Fibroblast of the conjunctiva (primary cell): ENCODE measurements at regions not wholly inside any gene's neighbourhood (a gene's known extent, or its start where the extent isn't known, plus 50 kb on each side); places are given as distances from the start of the nearest gene placed in this dataset.
"Not testable (repeated sequence)": the region's sequence is repeated elsewhere in the genome, so short reads cannot be mapped to it uniquely, and the experiment has no call there.

ENCODE experiments used
- DNase-seq: peaks from one replicate; pipeline ENCODE4 v3.0.0-alpha.2; 2010; ENCODE audit warnings: low read depth

DNA sequence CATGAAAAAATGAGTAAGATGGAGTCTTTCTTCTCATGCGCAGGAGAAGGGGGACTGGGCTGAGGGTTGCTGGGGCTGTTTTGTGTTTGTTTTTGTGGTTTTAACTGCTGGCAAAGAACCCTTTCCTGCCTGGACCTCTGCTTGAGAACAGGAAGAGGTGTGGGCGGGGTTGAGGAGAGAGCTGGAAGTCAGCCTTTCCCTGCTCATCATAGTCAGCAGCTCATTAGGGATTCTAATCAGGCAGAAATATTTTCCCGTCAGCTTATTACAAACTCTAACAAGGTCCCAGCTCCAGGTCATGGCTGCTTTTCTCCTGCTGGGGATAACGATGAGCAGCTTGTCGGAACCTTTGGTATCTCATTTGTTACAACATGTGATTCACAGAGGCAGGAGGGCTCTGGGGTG lies 185.0 kb upstream of the NRXN3 start:
- DNase-seq = no peak

- peak; percentile 21 for DNase-seq
Observed at GRCh38 chr14:77986773-77987172, 183.4 kb upstream of the NRXN3 start.

- no peak for DNase-seq
Observed at GRCh38 chr14:77988096-77988870, 181.9 kb upstream of the NRXN3 start.

DNA sequence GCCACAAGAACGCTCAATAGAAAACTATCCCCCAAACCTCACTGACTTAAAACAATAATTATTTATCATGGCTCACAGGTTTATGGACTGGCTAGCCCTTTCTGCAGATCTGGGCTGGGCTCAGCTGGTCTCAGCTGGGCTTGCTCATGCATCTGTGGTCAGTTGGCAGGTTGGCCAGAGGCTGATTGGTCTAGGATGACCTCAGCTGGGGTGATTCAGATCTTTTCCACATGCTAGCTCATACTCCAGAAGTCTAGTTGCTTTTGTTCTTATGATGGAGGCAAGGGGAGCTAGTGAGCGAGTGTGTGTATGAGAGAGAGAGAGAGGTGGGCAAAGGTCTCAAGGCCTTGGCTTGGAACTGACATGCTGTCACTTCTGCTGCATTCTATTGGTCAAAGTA lies 181.2 kb upstream of the NRXN3 start:
- DNase-seq = peak; percentile 43

DNA sequence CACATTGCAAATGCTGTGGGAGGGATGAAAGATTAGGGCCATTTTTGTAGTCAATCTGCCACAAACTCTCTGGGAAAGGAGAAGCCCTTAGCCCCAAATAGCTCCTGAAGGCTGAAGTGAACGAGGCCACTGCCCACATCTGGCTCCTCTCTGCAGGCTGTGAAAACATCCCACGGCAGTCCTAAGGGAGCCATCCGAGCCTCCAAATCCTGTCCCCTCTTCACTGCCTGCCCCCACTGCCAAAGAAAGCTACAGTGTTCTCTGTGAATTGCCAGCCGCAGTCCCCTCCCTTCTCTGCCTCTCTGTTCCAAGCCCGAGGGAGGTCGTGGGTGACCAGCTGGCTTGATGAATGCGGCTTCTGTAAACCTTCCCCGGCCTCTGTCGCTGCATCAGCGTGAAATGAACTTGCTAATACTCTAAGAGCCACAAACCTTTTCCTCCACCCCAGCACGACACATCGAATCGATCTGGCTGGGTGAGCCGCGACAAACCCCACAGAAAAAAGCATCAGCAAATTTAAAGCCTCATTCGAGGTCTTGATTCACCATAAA lies 180.7 kb upstream of the NRXN3 start:
- no peak for DNase-seq

DNA sequence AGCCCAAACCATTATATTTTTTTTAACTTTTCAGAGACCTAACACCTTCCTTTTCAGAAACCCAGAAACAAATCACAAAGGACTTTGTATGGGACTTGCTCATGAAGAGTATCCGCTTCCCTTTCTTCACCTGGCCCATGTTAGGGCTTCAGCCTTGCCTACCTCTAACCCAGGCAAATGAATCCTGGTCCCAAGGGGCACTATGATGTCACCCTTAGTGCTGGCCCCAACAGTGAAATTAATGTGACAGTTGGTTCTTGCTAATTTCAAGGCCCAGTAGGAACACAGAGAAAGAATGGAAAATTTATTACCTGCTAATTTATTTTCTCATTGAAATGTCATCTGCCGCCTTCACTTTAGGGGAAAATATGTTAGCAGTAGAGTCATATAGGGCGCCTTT lies 179.8 kb upstream of the NRXN3 start:
- DNase-seq = no peak

DNA sequence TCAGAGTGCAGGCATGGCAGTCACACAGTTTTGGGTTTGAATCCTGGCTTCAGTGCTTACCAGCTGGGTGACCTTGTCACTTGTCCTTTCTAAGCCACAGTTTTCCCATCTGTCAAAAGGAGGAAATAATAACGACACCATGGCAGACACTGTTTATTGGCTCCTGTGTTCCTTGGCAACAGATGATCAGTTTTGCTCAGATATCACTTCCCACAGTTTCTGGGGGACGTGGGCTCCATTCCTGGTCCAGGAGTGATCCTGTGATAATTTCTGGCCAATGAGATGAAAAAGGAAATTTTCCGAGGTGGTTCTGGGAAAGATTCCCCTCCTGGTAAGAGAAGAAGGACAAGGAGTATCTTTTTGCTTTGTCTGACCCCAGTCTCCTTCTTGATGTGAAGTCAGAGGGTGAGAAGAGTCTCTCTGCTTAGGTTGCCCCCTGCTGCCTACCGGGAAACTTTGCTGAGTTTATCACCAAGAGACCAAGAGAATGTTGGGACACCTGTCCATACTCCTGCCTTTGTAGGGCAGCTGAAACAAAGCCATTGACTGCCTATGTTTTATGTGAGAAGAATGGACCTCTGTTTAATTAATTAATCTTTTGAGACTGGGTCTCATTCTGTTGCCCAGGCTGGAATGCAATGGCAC lies 178.9 kb upstream of the NRXN3 start:
- no peak for DNase-seq

DNA sequence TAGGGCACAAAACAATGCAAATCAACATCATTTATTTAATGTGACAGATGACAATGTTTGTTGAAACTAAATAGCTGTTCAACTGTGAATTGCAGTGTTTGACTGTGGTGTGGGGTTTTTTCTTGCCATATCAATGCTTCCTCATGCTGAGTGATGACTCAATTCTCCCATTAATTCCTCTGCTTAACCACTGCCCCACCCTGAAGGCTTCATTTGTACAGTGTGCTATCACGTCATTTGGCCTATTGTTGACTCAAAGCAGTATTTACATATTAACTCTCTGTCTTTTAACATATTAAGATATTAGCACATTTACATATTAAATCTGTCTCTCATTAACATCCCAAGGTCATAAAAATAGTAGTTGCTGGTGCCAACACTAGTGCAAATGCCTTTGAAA lies 164.8 kb upstream of the NRXN3 start:
- DNase-seq = no peak

GRCh38 chr14:78007160-78007559 lies 163.0 kb upstream of the NRXN3 start:
- DNase-seq = no peak

DNA sequence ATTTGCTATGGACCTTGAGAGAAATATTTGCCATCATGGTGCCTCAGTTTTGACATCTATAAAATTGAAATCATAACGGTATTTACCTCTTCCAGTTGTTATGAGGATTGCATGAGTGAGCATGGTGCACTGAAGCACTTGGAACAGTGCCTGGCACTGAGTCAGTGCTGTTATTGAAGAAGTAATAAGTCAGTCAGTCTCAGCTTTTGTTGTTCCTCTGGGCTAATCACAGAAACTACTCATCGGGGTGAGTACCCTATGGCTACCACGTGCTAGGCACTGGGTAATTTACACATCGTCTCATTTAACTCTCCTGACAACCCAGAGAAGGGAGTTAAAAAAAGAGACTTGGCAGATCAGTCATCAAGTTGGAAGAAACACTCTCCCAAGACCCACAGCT lies 159.5 kb upstream of the NRXN3 start:
- DNase-seq = no peak

DNA sequence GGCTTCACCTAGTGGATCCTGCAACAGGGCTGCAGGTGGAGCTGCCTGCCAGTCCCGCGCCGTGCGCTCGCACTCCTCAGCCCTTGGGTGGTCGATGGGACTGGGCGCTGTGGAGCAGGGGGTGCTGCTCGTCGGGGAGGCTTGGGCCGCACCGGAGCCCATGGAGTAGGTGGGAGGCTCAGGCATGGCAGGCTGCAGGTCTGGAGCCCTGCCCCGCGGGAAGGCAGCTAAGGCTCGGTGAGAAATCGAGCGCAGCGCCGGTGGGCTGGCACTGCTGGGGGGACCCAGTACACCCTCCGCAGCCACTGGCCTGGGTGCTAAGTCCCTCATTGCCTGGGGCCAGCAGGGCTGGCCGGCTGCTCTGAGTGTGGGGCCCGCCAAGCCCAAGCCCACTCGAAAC lies 156.3 kb upstream of the NRXN3 start:
- not testable (repeated sequence) for DNase-seq

GRCh38 chr14:78016532-78016931 lies 153.6 kb upstream of the NRXN3 start:
- no peak for DNase-seq

GRCh38 chr14:78018283-78018682 lies 151.9 kb upstream of the NRXN3 start:
- DNase-seq = no peak

DNA sequence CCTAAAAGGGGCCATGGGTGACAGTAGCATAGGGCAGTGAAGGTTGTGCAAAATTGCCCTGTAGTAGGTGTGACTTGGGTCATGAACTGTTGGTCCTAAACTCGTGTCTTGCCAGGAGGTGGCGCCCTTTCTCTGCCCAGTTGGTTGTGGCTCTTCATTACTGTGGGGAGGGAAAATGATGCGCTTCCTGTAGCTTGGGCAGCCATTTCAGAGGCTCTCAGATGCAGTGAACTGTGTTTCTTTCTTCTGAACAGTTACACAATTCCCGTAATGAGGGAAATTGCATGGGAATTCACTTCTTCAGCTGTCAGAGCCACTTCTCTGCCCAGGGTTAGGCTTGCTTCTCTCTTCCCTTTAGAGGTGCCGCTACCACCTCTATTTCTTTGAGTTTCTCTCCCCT lies 148.1 kb upstream of the NRXN3 start:
- DNase-seq = peak; percentile 4

DNA sequence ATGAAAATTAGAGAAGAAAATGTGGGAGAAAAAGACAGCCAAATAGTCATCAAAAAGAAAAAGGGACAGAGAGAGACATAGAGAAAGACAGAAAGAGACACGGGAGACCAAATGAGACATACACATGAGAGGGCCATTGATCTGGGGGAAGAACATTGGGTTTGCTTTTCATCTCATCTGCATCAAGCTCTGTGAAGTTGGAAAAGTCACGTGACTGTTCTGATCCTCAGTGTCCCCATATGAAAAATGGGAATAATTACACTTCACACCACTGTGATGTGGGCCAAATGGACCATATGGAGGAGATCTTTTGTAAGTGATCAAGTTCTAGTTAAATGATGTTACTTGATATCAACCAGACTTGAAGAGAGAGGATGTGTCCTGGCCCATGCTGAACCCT lies 147.1 kb upstream of the NRXN3 start:
- no peak for DNase-seq

- DNase-seq = no peak
Observed at GRCh38 chr14:78028471-78028870, 141.7 kb upstream of the NRXN3 start.

DNA sequence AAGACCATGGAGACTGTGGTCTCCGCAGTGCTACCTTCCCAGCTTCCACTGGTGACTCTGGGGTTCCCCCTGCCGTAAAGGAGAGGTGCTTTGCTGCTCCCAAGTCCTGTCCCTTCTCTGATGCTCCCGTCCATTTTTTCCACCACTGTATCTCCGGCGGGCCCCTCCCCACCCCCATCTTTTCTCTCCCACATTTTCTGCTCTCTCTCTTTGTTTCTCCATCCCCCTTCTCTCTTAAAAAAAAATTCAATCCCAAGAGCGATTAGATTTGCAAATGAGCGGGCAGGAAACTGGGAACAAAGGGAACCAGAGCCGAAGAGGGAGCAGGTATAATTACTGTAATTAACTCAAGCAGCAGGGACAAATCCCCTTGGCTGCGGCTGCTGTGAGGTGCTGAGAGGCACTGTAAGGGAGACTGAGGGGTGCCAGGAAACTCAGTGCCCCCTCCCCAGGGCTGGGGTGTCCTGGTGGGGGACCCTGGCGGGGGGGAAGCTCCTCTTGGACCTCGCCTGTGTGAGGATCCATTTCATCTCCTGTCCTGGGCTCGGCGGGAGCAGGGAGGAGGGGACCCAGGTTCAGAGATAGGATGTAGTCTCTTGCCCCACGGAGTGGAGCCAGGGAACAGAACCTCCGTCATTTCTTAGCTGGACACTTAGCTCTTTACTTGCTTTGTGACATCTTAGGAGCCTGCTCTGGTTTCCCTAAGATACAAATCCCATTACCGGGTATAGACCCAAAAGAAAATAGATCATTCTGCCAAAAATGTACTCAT lies 140.4 kb upstream of the NRXN3 start:
- DNase-seq = no peak

GRCh38 chr14:78043349-78043748 lies 126.8 kb upstream of the NRXN3 start:
- no peak for DNase-seq

DNA sequence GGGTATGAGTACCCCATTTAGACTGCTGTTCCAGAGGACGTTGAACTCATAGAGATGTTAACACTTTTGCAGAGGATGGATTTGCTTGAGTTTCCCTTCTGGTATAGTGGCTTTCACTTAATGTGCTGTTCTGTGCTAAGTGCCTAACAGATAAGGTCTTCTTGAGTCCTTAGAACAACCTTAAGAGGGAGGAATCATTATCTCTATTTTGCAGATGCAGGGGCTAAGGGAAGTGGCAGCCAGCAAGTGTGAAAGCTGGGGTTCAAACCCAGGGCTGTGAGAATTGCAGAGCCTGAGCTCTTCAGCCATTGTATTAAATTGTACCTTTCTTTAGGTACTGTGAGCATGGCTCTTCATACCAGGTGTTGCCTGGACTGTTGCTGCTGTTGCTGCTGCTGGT lies 122.1 kb upstream of the NRXN3 start:
- no peak for DNase-seq

- not testable (repeated sequence) for DNase-seq
Observed at GRCh38 chr14:78056890-78057289, 113.3 kb upstream of the NRXN3 start.

GRCh38 chr14:78070344-78070743 lies 99.8 kb upstream of the NRXN3 start:
- no peak for DNase-seq

DNA sequence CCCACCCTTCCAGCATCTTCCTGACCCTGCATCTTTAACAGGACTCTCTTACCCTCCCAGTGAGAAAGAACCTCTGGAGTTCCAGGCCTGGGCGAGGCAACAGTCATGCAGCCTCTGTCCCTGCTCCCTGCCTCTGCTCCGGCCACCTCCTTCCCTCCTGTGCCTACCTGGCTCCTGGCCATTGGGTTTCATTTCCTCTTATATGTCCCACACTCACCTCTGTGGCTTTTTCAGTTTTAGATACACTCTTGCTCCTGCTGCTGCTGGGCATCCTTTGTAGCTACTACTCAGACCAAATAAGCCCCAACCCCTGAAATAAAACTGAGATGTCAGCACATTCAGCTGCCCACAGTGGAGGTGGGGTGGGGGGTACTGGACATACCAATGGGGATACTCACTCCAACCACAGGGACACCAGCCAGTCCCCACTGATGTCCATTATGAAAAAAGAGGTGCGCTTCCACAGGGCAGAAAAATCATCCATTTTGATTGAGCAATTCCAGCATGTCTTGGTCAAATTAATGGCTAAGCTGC lies 99.1 kb upstream of the NRXN3 start:
- DNase-seq = no peak

DNA sequence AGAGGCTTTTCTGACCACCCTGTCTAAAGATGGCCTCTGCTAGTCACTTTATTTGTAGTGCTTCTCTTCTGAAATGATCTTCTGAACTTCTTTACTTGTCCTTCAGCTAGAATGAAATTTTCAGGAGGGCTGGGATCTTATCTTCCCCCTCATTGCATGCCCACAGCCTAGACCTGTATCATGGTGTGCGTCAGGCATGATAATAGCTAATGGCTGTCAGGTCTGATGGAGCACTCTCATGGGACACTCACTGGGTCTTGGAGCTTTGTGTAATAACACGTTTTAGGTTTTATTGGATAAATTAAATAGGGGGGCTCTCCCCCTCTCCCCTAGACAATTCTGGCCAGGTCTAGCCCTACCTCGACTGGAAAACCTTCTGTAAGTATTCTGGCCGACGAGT lies 97.1 kb upstream of the NRXN3 start:
- DNase-seq = no peak
